GM21390 (cell line): ENCODE measurements at regions not wholly inside any gene's neighbourhood (a gene's known extent, or its start where the extent isn't known, plus 50 kb on each side); places are given as distances from the start of the nearest gene placed in this dataset.

ENCODE experiments used
- ATAC-seq: cut with Tn5 transposase; IDR thresholded peaks from one replicate; pipeline ENCODE4 v1.9.1; 2021; ENCODE audit not compliant: unreplicated experiment

GRCh38 chr10:113457408-113457807, 95.4 kb upstream of the HABP2 start:
- no peak for ATAC-seq

GRCh38 chr10:113458451-113458850, 94.4 kb upstream of the HABP2 start:
- ATAC-seq: no peak

- ATAC-seq: no peak
These were observed 93.9 kb upstream of the HABP2 start for GRCh38 chr10:113458944-113459343.

DNA sequence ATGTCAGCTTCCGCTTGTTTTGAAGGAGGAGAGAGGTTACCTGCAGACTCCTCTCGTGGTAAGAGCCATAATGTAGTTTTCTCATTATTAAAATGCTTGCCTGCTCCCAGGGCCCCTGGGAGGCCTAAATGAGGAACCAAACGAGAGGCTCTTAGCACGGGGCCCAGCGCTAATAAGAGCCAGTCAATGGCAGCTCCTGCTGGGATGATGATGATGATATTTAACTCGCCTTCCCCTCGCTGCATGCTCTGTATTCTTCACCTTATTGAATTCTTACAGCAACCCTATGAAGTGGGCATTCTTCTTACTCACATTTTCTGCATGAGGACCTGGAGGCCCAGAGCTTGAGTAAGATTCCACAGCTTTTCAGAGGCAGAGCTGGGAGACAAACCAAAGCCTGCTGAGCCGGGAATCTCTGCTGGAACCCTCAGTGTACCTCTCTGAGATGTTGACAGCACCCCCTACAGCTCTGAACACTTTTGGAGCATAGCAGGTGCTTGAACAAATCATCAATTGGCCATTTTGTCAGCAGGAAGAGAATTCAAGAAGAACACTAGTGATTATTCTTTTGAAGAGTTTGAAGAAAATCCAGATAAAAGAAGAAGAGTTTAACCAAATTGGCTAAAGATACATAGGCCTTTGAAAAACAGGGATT, 93.1 kb upstream of the HABP2 start:
- no peak for ATAC-seq

- ATAC-seq: no peak
These were observed 89.8 kb upstream of the HABP2 start for GRCh38 chr10:113463083-113463482.

DNA sequence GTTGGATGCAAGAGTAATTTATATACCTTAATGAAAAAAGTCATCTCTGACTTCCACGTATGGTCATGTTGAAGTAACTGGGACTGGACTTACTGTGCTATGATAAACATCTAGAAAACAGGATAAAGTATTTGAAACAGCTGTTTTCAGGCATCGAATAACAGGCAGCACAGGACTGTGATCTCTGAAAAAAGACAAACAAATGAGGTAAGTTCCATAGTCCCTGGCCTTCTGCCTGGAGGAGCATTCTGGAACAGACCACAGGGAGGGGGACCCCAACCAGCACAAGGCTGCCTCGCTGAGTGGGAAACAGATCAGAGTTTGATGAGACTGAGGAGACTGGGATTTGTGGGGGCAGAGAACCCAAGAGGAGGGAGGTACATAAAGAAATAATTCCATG, 89.1 kb upstream of the HABP2 start:
- no peak for ATAC-seq

DNA sequence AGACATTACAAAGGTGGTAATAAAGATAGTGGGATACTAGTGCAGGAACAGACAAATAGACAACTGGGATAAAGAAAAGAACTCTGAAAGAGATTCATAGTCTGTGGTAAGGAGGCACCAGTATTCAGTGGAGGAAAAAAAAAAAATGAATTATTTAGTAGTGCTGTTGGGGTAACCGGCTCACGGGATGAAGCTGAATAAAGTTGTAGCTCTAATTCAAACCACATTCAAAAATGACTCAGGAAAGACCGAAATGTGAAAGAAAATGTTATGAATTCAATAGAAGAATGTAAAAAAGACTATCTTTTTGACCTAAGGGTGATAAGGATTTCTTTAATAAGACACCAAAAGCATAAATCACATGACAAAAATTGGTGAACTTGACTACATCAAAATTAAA, 83.1 kb upstream of the HABP2 start:
- no peak for ATAC-seq

DNA sequence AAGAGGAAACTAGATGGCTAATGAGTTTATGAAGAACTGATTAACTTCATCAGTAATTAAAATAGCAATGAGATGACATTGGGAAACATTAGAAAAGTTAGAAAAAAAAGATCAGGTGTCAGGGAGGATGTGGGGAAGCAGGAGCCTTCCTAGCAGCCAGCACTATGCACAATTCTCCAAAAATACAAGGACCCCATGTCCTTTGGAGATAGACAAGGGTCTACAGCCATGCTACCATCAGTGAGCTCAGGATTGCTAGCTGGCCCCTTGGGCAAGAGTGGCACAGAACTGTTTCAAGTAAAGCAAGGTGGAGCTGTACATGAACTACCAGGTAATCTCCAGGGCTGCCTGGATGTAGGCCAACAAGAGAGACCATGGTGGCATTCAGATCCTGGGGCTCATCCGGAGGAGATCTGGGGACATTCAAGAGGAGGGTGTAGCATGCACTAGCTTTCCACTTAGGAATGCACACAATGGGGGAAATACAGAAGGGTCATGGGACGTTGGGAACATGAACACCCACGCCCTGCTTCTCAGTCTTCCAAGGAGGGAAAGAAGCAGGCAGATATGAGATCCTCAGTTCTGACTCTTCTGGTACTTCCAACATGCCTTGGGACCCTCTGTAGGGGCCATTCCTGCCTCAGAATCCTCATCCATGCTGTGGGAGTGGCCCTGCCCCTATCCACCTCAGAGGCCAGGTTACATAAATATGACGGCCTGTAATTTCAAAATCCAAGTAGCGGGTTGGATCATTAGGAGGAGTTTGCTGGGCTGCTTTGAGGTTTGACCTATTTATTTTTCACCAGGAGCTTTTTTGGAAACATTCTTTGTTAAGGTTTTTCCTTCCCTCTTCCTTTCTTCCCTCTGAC, 82.2 kb upstream of the HABP2 start:
- ATAC-seq: no peak

DNA sequence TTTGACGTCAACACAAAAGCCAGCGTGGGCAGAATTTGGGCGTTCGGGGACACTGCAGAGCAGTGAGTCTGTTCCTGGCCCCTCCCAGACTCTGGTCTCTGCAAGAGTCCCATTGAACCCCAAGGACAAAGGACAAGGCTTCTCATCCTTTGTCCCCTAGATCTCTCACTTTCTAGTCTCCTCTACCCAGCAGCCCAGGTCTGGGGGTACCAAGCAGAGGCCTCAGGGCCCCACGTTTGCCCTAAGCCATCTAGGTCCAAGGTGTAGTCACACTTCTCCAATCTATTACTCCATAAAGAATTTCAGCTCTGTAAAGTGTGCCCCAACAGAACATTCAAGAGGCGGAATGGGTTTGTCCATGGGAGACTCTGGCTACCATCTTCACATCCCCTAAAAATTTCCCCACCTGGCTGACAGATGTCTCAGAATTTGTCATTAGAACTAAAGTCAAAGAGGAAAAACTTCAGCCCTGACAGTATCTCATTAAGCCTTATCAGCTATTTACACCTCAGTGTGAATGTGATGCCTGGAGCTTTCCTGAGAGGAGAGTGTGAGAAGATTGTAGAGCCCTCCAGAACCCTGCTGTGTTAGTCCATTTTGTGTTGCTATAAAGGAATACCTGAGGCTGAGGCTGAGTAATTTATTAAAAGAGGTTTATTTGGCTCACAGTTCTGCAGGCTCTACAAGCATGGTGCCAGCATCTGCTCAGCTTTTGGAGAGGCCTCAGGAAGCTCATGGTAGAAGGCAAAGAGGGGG, 81.4 kb upstream of the HABP2 start:
- no peak for ATAC-seq

GRCh38 chr10:113473011-113473410, 79.8 kb upstream of the HABP2 start:
- no peak for ATAC-seq

- ATAC-seq: no peak
These were observed 79.0 kb upstream of the HABP2 start for GRCh38 chr10:113473851-113474250.

- no peak for ATAC-seq
These were observed 78.1 kb upstream of the HABP2 start for GRCh38 chr10:113474752-113475151.

GRCh38 chr10:113475381-113475807, 77.5 kb upstream of the HABP2 start:
- no peak for ATAC-seq

GRCh38 chr10:113476191-113476590, 76.7 kb upstream of the HABP2 start:
- no peak for ATAC-seq

GRCh38 chr10:113476673-113477072, 76.2 kb upstream of the HABP2 start:
- ATAC-seq: no peak

GRCh38 chr10:113477451-113477850, 75.4 kb upstream of the HABP2 start:
- ATAC-seq: no peak

GRCh38 chr10:113479346-113480080, 73.3 kb upstream of the HABP2 start:
- no peak for ATAC-seq

DNA sequence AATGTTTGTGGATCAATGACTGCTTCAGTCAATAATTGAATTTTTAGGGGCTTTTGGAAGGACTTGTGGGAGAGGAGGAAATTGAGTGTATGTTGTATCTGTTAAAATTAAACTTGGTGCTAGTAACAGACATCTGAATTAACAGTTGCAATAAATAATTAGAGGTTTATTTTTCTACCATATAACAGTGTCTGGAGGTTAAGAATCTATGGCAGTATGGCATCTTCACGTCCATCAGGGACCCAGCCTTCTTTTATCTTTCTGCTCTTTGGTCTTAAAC, 72.8 kb upstream of the HABP2 start:
- ATAC-seq: no peak

DNA sequence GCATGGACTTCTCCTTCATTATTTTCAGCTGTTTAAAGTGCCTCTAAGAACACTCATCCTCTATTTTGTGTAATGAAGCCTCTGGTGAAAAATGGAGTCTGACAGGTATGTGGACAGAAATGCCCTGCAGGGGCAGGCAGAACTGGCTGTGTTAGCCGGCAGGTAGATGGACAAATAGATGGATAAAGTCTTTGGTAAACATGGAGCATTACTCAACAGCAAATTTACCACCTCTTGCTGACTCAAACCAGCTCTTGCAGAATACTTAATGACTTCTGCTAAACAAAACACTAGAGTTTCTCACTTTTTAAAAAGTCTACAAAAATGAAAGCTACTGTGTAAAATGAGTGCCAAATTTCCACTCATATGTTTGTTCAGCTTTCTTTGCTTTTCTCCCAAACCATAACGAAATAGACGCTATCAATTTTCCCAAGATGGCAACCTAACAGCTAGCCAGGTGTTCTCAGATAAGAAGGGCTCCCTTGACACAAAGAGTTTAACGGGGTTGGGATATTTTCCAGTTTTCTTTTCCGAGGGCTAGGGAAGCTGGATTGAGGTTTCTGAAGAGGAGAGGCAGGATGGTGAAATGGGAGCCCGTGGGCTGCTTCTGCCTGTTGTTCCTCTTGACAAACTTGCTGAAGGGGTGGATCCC, 71.9 kb upstream of the HABP2 start:
- no peak for ATAC-seq

DNA sequence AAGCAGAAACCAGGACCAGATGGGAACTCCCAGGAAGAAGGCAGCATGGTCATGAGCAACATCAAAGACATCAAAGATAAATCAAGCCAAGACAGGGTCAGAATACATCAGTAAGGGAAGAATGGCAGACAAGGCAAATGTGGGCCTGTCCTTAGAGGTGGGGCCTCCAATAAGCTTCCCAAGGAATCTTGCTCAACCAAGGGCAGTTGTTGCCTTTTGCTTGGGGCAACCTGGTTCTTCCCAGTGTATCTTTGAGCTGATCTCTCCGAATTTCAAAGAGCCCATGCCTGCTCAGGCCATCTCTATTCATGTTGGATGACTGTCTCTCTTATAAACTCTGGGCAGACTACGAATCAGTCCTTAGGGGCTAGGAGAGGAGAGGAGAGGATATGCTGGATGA, 68.4 kb upstream of the HABP2 start:
- ATAC-seq: no peak

GRCh38 chr10:113485736-113486135, 67.1 kb upstream of the HABP2 start:
- no peak for ATAC-seq
